GM12891 (cell line): ENCODE measurements at regions not wholly inside any gene's neighbourhood (a gene's known extent, or its start where the extent isn't known, plus 50 kb on each side); places are given as distances from the start of the nearest gene placed in this dataset.

Experiments used
- DNase-seq: peaks from one replicate; pipeline ENCODE4 v3.0.0; 2011; ENCODE audit warnings: low spot score; ENCODE audit not compliant: insufficient read length
- FAIRE-seq: peaks from 2 replicates; lab custom pipeline; 2011; peaks lifted over from hg19 to GRCh38; lab: Jason Lieb, UNC
- PAX5 ChIP-seq: IDR thresholded peaks from 2 replicates; pipeline ENCODE4 v1.6.1; 2011; ENCODE audit warnings: low read length, moderate library complexity, mild to moderate bottlenecking; ENCODE audit not compliant: insufficient read depth, severe bottlenecking
- POLR2A ChIP-seq: IDR thresholded peaks from 2 replicates; pipeline ENCODE4 v1.6.1; 2011; ENCODE audit warnings: low read depth, low read length, control low read depth
- POLR2AphosphoS5 ChIP-seq: IDR thresholded peaks from 2 replicates; pipeline ENCODE4 v1.6.1; 2011; ENCODE audit warnings: low read depth, low read length, control low read depth
- POU2F2 ChIP-seq: IDR thresholded peaks from 2 replicates; pipeline ENCODE4 v1.6.1; 2011; ENCODE audit warnings: low read depth, mild to moderate bottlenecking, control low read depth, low read length, moderate library complexity
- SPI1 ChIP-seq: IDR thresholded peaks from 2 replicates; pipeline ENCODE4 v1.6.1; 2011; ENCODE audit warnings: low read depth, low read length, control low read depth
- TAF1 ChIP-seq: IDR thresholded peaks from 2 replicates; pipeline ENCODE4 v1.6.1; 2011; ENCODE audit warnings: low read depth, low read length, control low read depth

GRCh38 chr6:166737261-166737660 lies 110.2 kb upstream of the RPS6KA2 start:
- FAIRE-seq: no peak
- no peak for TF ChIP-seq POLR2A
- TF ChIP-seq POLR2AphosphoS5: no peak
- no peak for TF ChIP-seq PAX5
- no peak for DNase-seq

DNA sequence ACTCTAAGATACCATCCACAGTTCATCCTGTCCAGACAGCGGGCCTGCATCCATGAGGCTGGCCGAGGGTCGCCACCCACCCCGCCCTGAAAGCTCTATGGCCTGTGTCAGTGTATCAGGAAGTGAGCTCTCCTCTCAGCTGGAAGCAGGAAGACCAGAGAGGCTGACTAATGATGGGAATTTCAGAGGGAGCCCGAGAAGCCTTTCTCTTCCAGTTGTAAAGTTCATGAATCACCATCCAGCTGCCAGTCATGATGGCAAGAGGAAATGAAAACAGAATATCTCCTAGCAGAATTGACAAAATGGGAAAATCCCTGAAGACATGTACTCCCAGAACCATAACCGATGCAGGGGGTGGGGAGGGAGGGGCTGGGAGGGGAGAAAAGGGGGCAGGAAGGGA lies 109.6 kb upstream of the RPS6KA2 start:
- FAIRE-seq (no peak), DNase-seq (no peak)
- no peak for TF ChIP-seq SPI1
- TF ChIP-seq POLR2A: no peak
- no peak for TF ChIP-seq POLR2AphosphoS5
- TF ChIP-seq TAF1: no peak
- TF ChIP-seq PAX5: no peak
- no peak for TF ChIP-seq POU2F2

- FAIRE-seq: no peak
- TF ChIP-seq TAF1 (no peak), PAX5 (no peak), POU2F2 (no peak), SPI1 (no peak), POLR2A (no peak), POLR2AphosphoS5 (no peak)
- no peak for DNase-seq
Observed at GRCh38 chr6:166733900-166734299, 106.8 kb upstream of the RPS6KA2 start.

- TF ChIP-seq POLR2A (no peak), TAF1 (no peak), PAX5 (no peak), SPI1 (no peak), POU2F2 (no peak)
- DNase-seq: no peak
- no peak for FAIRE-seq
Observed at GRCh38 chr6:166729658-166730057, 102.6 kb upstream of the RPS6KA2 start.

- DNase-seq (no peak), FAIRE-seq (no peak)
- TF ChIP-seq TAF1 (no peak), POU2F2 (no peak), POLR2AphosphoS5 (no peak), POLR2A (no peak), SPI1 (no peak), PAX5 (no peak)
Observed at GRCh38 chr6:166728884-166729530, 102.0 kb upstream of the RPS6KA2 start.

- TF ChIP-seq POLR2AphosphoS5 (no peak), POLR2A (no peak)
- no peak for FAIRE-seq
- no peak for DNase-seq
Observed at GRCh38 chr6:166726201-166726600, 99.2 kb upstream of the RPS6KA2 start.

GRCh38 chr6:166725571-166725970 lies 98.5 kb upstream of the RPS6KA2 start:
- DNase-seq: no peak
- FAIRE-seq: no peak
- TF ChIP-seq POLR2A: no peak
- no peak for TF ChIP-seq POU2F2
- TF ChIP-seq TAF1: no peak
- no peak for TF ChIP-seq POLR2AphosphoS5
- TF ChIP-seq SPI1: no peak
- TF ChIP-seq PAX5: no peak

DNA sequence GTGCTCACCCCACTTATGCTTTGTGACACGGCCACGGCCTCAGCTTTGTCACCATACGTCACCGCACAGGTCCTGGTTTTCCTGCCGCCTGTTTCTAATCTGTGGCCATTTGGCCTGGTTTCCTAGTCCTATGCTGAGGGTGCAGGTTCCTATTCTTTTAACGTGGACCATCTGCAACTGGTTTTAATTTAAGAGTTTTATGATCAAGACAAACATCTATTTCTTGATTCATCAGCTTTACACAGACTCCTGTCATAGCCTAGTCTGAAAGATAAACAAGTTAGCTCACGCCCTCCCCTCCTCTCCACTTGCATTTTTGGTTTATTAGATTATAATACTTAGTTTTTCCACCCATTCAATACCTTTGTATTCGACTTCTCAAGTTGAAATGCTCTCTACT lies 97.5 kb upstream of the RPS6KA2 start:
- FAIRE-seq (no peak), DNase-seq (no peak)
- TF ChIP-seq TAF1 (no peak), PAX5 (no peak), POU2F2 (no peak), POLR2AphosphoS5 (no peak), POLR2A (no peak), SPI1 (no peak)

DNA sequence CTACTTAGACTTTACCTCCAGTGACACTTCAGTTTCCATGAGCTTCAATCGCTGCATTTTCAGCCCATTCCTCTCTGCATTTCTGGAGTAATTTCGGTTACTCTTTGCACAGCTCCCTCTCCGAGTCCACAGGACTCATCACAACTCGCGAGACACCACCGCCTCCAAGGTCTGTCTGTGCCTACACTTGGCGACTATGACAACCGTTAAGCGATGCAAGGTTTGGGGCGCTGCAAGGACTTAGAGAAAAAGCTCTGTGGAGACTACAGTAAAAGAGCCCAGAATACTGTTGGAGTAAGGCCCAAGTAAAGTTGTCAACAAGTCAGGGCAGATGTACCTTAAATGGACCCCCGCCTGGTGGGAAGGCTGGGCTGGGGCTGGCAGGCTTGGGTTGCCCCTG lies 95.7 kb upstream of the RPS6KA2 start:
- DNase-seq: no peak
- TF ChIP-seq POU2F2: no peak
- no peak for TF ChIP-seq POLR2AphosphoS5
- no peak for TF ChIP-seq PAX5
- TF ChIP-seq POLR2A: no peak
- TF ChIP-seq SPI1: no peak
- TF ChIP-seq TAF1: no peak
- FAIRE-seq: no peak

DNA sequence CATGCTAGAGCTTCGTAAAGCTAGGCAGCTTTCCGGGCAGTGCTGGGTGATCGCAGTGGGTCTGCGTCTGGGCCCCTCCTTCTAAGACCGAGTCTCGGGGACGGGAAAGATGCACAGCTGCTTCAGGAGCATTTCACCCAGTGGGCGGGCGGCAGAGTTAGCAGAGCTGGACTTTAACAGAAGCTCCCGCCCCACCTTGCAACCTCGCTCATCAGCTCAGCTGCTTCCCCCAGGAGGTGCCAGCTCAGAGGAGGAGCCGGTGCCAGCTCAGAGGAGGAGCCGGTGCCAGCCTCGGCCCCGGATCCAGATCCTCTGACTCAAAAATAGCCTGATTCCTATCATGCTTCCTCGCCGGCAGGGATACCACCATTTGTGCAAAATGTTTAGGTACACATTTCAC lies 94.5 kb upstream of the RPS6KA2 start:
- FAIRE-seq (no peak), DNase-seq (no peak)
- TF ChIP-seq TAF1 (no peak), SPI1 (no peak), POLR2A (no peak), POU2F2 (no peak), POLR2AphosphoS5 (no peak), PAX5 (no peak)

- no peak for TF ChIP-seq PAX5
- no peak for TF ChIP-seq POLR2A
- no peak for TF ChIP-seq TAF1
- TF ChIP-seq SPI1: no peak
- TF ChIP-seq POU2F2: no peak
- TF ChIP-seq POLR2AphosphoS5: no peak
- no peak for FAIRE-seq
- no peak for DNase-seq
Observed at GRCh38 chr6:166720856-166721255, 93.8 kb upstream of the RPS6KA2 start.
